Body of pancreas (tissue), 4 donors: ENCODE measurements at regions not wholly inside any gene's neighbourhood (a gene's known extent, or its start where the extent isn't known, plus 50 kb on each side); places are given as distances from the start of the nearest gene placed in this dataset.
"Not testable (repeated sequence)": the region's sequence is repeated elsewhere in the genome, so short reads cannot be mapped to it uniquely, and the experiment has no call there.

ENCODE experiments used
- ATAC-seq: fragments of 150-250 bp; one replicate; pipeline ENCODE4 v1.9.1; 2016
- DNase-seq, 4 donors: peaks; one replicate each; pipeline ENCODE4 v3.0.0-alpha.2; 2019
- H3K27ac ChIP-seq, 4 donors: fragments of 200-600 bp; sonication (generic); 1 replicate in 3 of 4; 2 replicates in 1 of 4; pipeline versions ENCODE4 v1.5.1 to v1.6.1; 2016 to 2019; ENCODE audit warnings: mild to moderate bottlenecking in 1 of 4, mixed read lengths in 1 of 4, moderate library complexity in 1 of 4
- H3K27me3 ChIP-seq, 2 donors: fragments of 200-600 bp; sonication (generic); one replicate each; pipeline ENCODE4 v1.6.0; 2016; ENCODE audit warnings: mild to moderate bottlenecking in 1 of 2
- H3K36me3 ChIP-seq, 2 donors: fragments of 200-600 bp; sonication (generic); replicated peaks in 1 of 2; 2 replicates each; pipeline ENCODE4 v1.5.1; 2016; ENCODE audit warnings: low read depth in 2 of 2; ENCODE audit not compliant: insufficient read depth in 1 of 2
- H3K4me1 ChIP-seq: fragments of 200-600 bp; sonication (generic); one replicate; pipeline ENCODE4 v1.6.0; 2016
- H3K4me3 ChIP-seq, 2 donors: fragments of 200-600 bp; sonication (generic); 1 replicate in 1 of 2; 2 replicates in 1 of 2; pipeline ENCODE4 v1.5.1; 2016 to 2019
- H3K9me3 ChIP-seq, 3 donors: fragments of 200-600 bp; sonication (generic); 1 replicate in 2 of 3; 2 replicates in 1 of 3; pipeline ENCODE4 v1.5.1; 2016
- CTCF ChIP-seq, 7 experiments: fragments of 450-650 bp in 4 of 7; fragments of 200-600 bp in 3 of 7; sonication (generic) in 3 of 7; IDR thresholded peaks; one replicate each; pipeline ENCODE4 v1.5.1; 2016 to 2019; ENCODE audit warnings: antibody characterized with exemption in 7 of 7
- POLR2A ChIP-seq, 3 donors: fragments of 450-650 bp; IDR thresholded peaks; one replicate each; pipeline ENCODE4 v1.6.1; 2016; ENCODE audit warnings: antibody characterized with exemption in 3 of 3, mild to moderate bottlenecking in 2 of 3
- WGBS, 2 donors: methylation state at CpG; one replicate each; pipeline ENCODE4 v1.1.5; 2017; 5-methylcytosine and 5-hydroxymethylcytosine counted together
- intact Hi-C: fragments of 100-400 bp; cut with DNase I; formaldehyde crosslinking; loops from one replicate; pipeline ENCODE4 v1.15.1; 2023

GRCh38 chr12:92061061-92061460 lies 84.6 kb downstream of the BTG1 start:
- Histone ChIP-seq H3K36me3 (no peaks in the 10 kb centered on the region), H3K27me3 (no peaks in the 10 kb centered on the region), H3K27ac (no peak overlapping the region), H3K4me3 (no peak overlapping the region), H3K9me3 (no peaks in the 10 kb centered on the region), H3K4me1 (peaks cover 48% of the 10 kb centered on the region)
- intact Hi-C loops, result no loop called here
- no peak for ATAC-seq
- DNase-seq, result no peak
- TF ChIP-seq CTCF (IDR thresholded peaks at IDR 0.05) (no peak), POLR2A (IDR thresholded peaks at IDR 0.05) (no peak)

GRCh38 chr12:92059960-92060359 lies 85.7 kb downstream of the BTG1 start:
- TF ChIP-seq POLR2A (IDR thresholded peaks at IDR 0.05), result no peak
- DNase-seq (no peak), ATAC-seq (no peak)
- Histone ChIP-seq H3K27ac (no peak overlapping the region), H3K36me3 (no peaks in the 10 kb centered on the region), H3K27me3 (no peaks in the 10 kb centered on the region), H3K4me3 (no peak overlapping the region), H3K9me3 (no peaks in the 10 kb centered on the region), H3K4me1 (peaks cover 44% of the 10 kb centered on the region)
- intact Hi-C loops, result no loop called here
- 74 to 88% methylated on average over 2 of the region's 2 CpGs for WGBS, 2 donors

GRCh38 chr12:92058664-92059063 lies 87.0 kb downstream of the BTG1 start:
- no peak overlapping the region for H3K27ac ChIP-seq
- DNase-seq, result no peak
- no peak for ATAC-seq
- no peaks in the 10 kb centered on the region for H3K27me3 ChIP-seq
- no peaks in the 10 kb centered on the region for H3K36me3 ChIP-seq
- intact Hi-C loops, result no loop called here
- WGBS, 2 donors, result 92 to 100% methylated on average over 1 of the region's 1 CpG
- no peaks in the 10 kb centered on the region for H3K9me3 ChIP-seq
- H3K4me3 ChIP-seq, result no peak overlapping the region
- peaks cover 34% of the 10 kb centered on the region for H3K4me1 ChIP-seq
- TF ChIP-seq POLR2A (IDR thresholded peaks at IDR 0.05) (no peak), CTCF (IDR thresholded peaks at IDR 0.05) (no peak)

GRCh38 chr12:92056756-92057155 lies 88.9 kb downstream of the BTG1 start:
- H3K27ac ChIP-seq, H3K4me3 ChIP-seq, H3K9me3 ChIP-seq, H3K36me3 ChIP-seq, H3K27me3 ChIP-seq, intact Hi-C loops, DNase-seq, ATAC-seq: not testable (repeated sequence)
- H3K4me1 ChIP-seq, result peaks cover 17% of the 10 kb centered on the region
- 96 to 100% methylated on average over 1 of the region's 1 CpG for WGBS, 2 donors

GRCh38 chr12:92056290-92056689 lies 89.4 kb downstream of the BTG1 start:
- DNase-seq, result no peak
- no peaks in the 10 kb centered on the region for H3K36me3 ChIP-seq
- H3K4me1 ChIP-seq, result peaks cover 17% of the 10 kb centered on the region
- WGBS, 2 donors, result 56 to 67% methylated on average over 2 of the region's 2 CpGs
- intact Hi-C loops, result no loop called here
- H3K27me3 ChIP-seq, result no peaks in the 10 kb centered on the region
- TF ChIP-seq POLR2A (IDR thresholded peaks at IDR 0.05), result no peak
- H3K27ac ChIP-seq, result no peak overlapping the region
- H3K9me3 ChIP-seq, result no peaks in the 10 kb centered on the region
- no peak overlapping the region for H3K4me3 ChIP-seq
- no peak for ATAC-seq

- 30 to 37% methylated on average over 4 of the region's 4 CpGs for WGBS, 2 donors
- peak; percentile 34 to 69 (median 58) for DNase-seq
- H3K27ac ChIP-seq, result no peak overlapping the region
- intact Hi-C loops, result no loop called here
- H3K27me3 ChIP-seq, result no peaks in the 10 kb centered on the region
- H3K4me1 ChIP-seq, result peaks cover 15% of the 10 kb centered on the region
- no peaks in the 10 kb centered on the region for H3K9me3 ChIP-seq
- no peak for TF ChIP-seq POLR2A (IDR thresholded peaks at IDR 0.05)
- no peak for TF ChIP-seq CTCF (IDR thresholded peaks at IDR 0.05)
- H3K4me3 ChIP-seq, result no peak overlapping the region
- H3K36me3 ChIP-seq, result no peaks in the 10 kb centered on the region
- ATAC-seq, result peak; percentile 85
Observed at GRCh38 chr12:92055877-92056276, 89.8 kb downstream of the BTG1 start.
